ENCODE measurements at regions not wholly inside any gene's neighbourhood (a gene's known extent, or its start where the extent isn't known, plus 50 kb on each side); places are given as distances from the start of the nearest gene placed in this dataset.

DNA sequence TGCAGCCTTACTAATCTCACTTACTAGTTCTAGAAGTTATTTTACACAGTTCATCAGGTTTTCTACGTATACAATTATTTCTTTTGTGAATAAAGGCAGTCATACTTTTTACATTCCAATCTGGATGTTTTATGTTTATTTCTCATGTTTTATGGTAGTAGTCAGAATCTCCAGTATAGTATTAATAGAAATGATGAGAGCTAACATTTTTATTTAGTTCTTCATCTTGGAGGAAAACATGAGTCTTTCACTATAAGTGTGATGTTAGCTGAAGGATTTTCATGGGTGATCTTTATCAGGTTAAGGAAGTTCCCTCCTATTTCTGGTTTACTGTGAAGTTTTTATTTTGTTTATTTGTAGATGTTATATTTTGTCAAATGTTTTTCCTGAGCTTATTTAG, 256.1 kb upstream of the GIMD1 start:
- no peak for DNase-seq (ENCODE audit: low read depth)
- ChIA-PET CTCF (no interaction called here), POLR2A (no interaction called here)
- no peak for TF ChIP-seq CTCF (IDR thresholded peaks at IDR 0.05; ENCODE audit: insufficient read depth, low read depth, low read length)
- no peaks in the 10 kb centered on the region for H3K27me3 ChIP-seq (ENCODE audit: control insufficient read depth, insufficient read depth, low read length)
- H3K4me3 ChIP-seq (ENCODE audit: low read depth, low read length) = no peak overlapping the region
- no peaks in the 10 kb centered on the region for H3K36me3 ChIP-seq (ENCODE audit: control insufficient read depth, insufficient read depth, low read length)

- no peaks in the 10 kb centered on the region for H3K27me3 ChIP-seq (ENCODE audit: control insufficient read depth, insufficient read depth, low read length)
- CTCF ChIA-PET = interaction anchor here (0.6 kb wide), 1 partner anchor 182 kb away, joined by 3 read pairs; no protein-coding TSS in a partner anchor
- TF ChIP-seq CTCF (IDR thresholded peaks at IDR 0.05; ENCODE audit: insufficient read depth, low read depth, low read length) = no peak
- no peaks in the 10 kb centered on the region for H3K36me3 ChIP-seq (ENCODE audit: control insufficient read depth, insufficient read depth, low read length)
- H3K4me3 ChIP-seq (ENCODE audit: low read depth, low read length) = no peak overlapping the region
- no peak for DNase-seq (ENCODE audit: low read depth)
- POLR2A ChIA-PET = no interaction called here
Measured at GRCh38 chr4:106618956-106619355, 250.4 kb upstream of the GIMD1 start.

- POLR2A ChIA-PET = no interaction called here
- Histone ChIP-seq H3K27me3 (ENCODE audit: control insufficient read depth, insufficient read depth, low read length) (no peaks in the 10 kb centered on the region), H3K4me3 (ENCODE audit: low read depth, low read length) (no peak overlapping the region), H3K36me3 (ENCODE audit: control insufficient read depth, insufficient read depth, low read length) (no peaks in the 10 kb centered on the region)
- TF ChIP-seq CTCF (IDR thresholded peaks at IDR 0.05; ENCODE audit: insufficient read depth, low read depth, low read length) = no peak
- DNase-seq (ENCODE audit: low read depth) = no peak
- CTCF ChIA-PET = interaction anchor here (0.9 kb wide), 1 partner anchor 80 kb away, joined by 3 read pairs; no protein-coding TSS in a partner anchor
Measured at GRCh38 chr4:106615961-106616360, 247.4 kb upstream of the GIMD1 start.

GRCh38 chr4:106615410-106615945, 246.9 kb upstream of the GIMD1 start:
- no peak for TF ChIP-seq CTCF (IDR thresholded peaks at IDR 0.05; ENCODE audit: insufficient read depth, low read depth, low read length)
- POLR2A ChIA-PET = no interaction called here
- DNase-seq (ENCODE audit: low read depth) = no peak
- H3K4me3 ChIP-seq (ENCODE audit: low read depth, low read length) = no peak overlapping the region
- CTCF ChIA-PET = interaction anchor here (0.9 kb wide), 1 partner anchor 80 kb away, joined by 3 read pairs; no protein-coding TSS in a partner anchor
- H3K36me3 ChIP-seq (ENCODE audit: control insufficient read depth, insufficient read depth, low read length) = no peaks in the 10 kb centered on the region
- no peaks in the 10 kb centered on the region for H3K27me3 ChIP-seq (ENCODE audit: control insufficient read depth, insufficient read depth, low read length)

DNA sequence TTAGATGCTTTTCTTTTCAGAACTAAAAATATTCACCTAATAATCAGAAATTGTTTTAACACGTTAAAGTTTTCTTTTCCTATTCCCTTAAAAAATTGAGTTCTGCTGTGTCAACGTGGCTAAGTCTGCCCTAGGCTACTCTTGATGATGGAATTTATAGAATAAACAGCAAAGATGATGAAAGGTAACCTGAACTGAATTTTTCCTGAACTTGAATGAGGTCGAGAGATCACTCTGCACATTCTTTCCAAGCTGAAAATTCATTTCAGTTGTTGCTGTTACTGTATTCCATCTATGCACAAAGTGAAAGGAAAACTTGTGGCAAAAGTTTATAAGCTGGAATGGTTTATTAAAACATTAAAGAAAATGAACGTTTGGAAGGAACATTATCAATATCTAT, 245.9 kb upstream of the GIMD1 start:
- no peak for TF ChIP-seq CTCF (IDR thresholded peaks at IDR 0.05; ENCODE audit: insufficient read depth, low read depth, low read length)
- no peaks in the 10 kb centered on the region for H3K36me3 ChIP-seq (ENCODE audit: control insufficient read depth, insufficient read depth, low read length)
- H3K4me3 ChIP-seq (ENCODE audit: low read depth, low read length) = no peak overlapping the region
- ChIA-PET CTCF (interaction anchor here (0.8 to 1.5 kb wide), 2 partner anchors 11 to 17 kb away, joined by 3 read pairs; no protein-coding TSS in a partner anchor), POLR2A (no interaction called here)
- no peaks in the 10 kb centered on the region for H3K27me3 ChIP-seq (ENCODE audit: control insufficient read depth, insufficient read depth, low read length)
- DNase-seq (ENCODE audit: low read depth) = peak; percentile 28
